ENCODE measurements at regions not wholly inside any gene's neighbourhood (a gene's known extent, or its start where the extent isn't known, plus 50 kb on each side); places are given as distances from the start of the nearest gene placed in this dataset.

DNA sequence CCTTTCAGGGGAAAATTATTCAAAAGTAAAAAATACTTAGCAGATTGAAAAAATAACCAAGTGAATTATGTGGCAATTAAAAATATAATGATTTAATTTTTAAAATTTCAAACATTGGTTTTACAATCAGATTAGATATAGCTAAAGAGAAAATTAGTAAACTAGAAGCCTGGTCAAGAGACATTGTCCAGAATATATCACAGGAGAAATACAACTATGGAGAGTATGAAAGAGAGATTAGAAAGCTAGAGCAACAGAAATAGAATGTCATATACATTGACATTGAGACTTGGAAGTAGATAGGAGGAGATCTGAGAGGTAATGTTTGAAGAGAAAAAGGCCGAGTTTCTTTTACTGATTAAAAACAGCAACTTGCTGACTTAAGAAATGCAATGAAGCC, 476.4 kb upstream of the SLC10A2 start:
- Histone ChIP-seq H3K4me3 (no peak overlapping the region), H3K9me3 (peaks cover 19% of the 10 kb centered on the region), H3K36me3 (no peaks in the 10 kb centered on the region), H3K27me3 (ENCODE audit: low read depth) (no peaks in the 10 kb centered on the region), H3K27ac (no peak overlapping the region), H3K4me1 (no peaks in the 10 kb centered on the region)
- TF ChIP-seq, protein P1, sequence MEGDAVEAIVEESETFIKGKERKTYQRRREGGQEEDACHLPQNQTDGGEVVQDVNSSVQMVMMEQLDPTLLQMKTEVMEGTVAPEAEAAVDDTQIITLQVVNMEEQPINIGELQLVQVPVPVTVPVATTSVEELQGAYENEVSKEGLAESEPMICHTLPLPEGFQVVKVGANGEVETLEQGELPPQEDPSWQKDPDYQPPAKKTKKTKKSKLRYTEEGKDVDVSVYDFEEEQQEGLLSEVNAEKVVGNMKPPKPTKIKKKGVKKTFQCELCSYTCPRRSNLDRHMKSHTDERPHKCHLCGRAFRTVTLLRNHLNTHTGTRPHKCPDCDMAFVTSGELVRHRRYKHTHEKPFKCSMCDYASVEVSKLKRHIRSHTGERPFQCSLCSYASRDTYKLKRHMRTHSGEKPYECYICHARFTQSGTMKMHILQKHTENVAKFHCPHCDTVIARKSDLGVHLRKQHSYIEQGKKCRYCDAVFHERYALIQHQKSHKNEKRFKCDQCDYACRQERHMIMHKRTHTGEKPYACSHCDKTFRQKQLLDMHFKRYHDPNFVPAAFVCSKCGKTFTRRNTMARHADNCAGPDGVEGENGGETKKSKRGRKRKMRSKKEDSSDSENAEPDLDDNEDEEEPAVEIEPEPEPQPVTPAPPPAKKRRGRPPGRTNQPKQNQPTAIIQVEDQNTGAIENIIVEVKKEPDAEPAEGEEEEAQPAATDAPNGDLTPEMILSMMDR (IDR thresholded peaks at IDR 0.05) = no peak
- intact Hi-C loops (cut with DNase I) = no loop called here
- no peak for ATAC-seq
- DNase-seq = no peak

DNA sequence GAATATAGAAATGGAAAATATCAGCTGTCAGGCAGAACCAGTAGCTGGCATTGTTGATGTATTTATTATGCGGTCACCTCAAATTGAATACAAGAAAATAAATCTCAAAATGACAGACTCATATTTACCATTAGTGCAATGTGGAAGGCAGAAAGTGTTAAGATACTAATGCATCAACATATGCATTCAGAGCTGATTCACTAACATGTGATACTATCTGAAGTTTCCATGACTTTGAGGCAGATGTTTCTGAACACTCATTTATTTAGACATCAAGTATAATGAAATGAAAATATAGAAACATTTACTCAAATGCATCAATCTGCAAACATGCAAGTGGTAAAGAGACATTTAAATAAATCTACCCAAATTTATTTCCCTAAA, 474.2 kb upstream of the SLC10A2 start:
- no peaks in the 10 kb centered on the region for H3K4me1 ChIP-seq
- no peak overlapping the region for H3K27ac ChIP-seq
- no peak overlapping the region for H3K4me3 ChIP-seq
- no peak for ATAC-seq
- peaks cover 19% of the 10 kb centered on the region for H3K9me3 ChIP-seq
- H3K36me3 ChIP-seq = no peaks in the 10 kb centered on the region
- H3K27me3 ChIP-seq (ENCODE audit: low read depth) = no peaks in the 10 kb centered on the region
- intact Hi-C loops (cut with DNase I) = no loop called here
- TF ChIP-seq, protein P1 (IDR thresholded peaks at IDR 0.05) = no peak
- DNase-seq = no peak

DNA sequence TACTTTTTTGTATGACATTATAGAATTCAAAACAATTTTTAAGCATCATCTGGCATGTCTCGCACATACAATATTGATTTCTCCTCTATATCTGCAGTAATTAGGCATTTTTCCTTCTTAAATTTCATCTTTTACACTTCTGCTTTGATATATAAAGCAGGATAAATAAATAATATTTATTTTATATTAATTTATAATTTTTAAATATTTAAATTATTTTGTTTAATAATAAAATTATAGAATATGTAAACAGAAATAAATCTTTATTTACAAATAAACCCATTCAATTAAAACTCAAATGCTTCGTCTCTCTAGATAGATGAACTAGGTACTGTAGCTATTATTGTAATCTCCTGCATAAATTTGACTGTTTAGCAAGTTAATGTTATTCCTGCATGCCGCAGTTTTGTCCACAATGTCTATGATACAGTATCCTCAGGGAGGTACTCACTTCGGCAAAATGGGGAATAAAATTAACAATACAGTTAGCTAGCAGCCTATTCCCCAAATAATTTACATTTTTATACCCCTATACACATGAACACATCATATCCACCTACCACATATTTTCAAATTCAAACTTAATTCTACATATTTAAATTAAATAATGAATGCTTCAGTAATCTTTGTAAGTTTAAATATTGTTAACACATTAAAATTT, 473.6 kb upstream of the SLC10A2 start:
- DNase-seq = no peak
- H3K36me3 ChIP-seq = no peaks in the 10 kb centered on the region
- no peak overlapping the region for H3K4me3 ChIP-seq
- H3K9me3 ChIP-seq = peaks cover 16% of the 10 kb centered on the region
- intact Hi-C loops (cut with DNase I) = no loop called here
- no peaks in the 10 kb centered on the region for H3K4me1 ChIP-seq
- TF ChIP-seq, protein P1 (IDR thresholded peaks at IDR 0.05) = no peak
- no peaks in the 10 kb centered on the region for H3K27me3 ChIP-seq (ENCODE audit: low read depth)
- no peak overlapping the region for H3K27ac ChIP-seq
- ATAC-seq = no peak

DNA sequence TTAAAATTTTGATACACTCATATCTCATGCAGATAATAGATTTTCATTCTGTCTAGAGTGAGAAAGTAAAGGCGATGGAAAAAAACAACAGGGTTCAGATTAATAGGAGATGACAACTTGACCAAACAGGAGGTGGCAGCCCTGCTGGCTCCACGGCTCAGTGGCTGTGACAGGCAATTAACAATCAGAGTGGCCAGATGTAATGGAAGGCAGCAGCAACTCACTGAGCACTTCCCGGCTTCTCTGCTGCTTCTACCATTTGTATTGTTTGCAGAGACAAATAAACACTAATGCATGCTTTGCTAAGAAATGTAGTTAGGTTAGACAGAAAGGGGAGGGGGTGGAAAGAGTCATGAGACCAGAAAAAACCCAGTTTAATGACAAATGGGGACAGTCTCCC, 473.0 kb upstream of the SLC10A2 start:
- intact Hi-C loops (cut with DNase I) = no loop called here
- Histone ChIP-seq H3K4me1 (no peaks in the 10 kb centered on the region), H3K4me3 (no peak overlapping the region), H3K36me3 (no peaks in the 10 kb centered on the region), H3K27ac (no peak overlapping the region), H3K27me3 (ENCODE audit: low read depth) (no peaks in the 10 kb centered on the region), H3K9me3 (peaks cover 10% of the 10 kb centered on the region)
- TF ChIP-seq, protein P1 (IDR thresholded peaks at IDR 0.05) = no peak
- DNase-seq (no peak), ATAC-seq (no peak)

DNA sequence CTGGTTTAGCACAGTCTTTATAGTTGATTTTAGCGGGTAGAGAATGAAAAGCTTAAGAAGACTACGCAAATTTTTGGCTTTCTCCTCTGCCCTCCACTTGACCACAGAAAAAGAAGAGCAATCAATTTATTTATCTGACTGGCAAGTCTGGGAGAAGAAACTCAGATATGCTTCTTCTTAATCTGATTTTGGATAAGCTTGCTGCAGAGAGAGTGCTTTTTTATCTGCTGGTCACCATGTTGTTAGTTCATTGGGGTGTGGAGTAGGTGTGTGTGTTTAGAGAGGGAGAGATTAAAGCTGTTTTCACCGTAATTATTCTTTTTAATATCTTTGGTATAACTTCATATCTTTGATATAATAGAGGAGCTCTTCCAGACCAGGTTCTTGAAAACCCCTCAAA, 471.4 kb upstream of the SLC10A2 start:
- no peaks in the 10 kb centered on the region for H3K4me1 ChIP-seq
- ATAC-seq (no peak), DNase-seq (no peak)
- TF ChIP-seq, protein P1 (IDR thresholded peaks at IDR 0.05) = no peak
- no peaks in the 10 kb centered on the region for H3K36me3 ChIP-seq
- peaks cover 5% of the 10 kb centered on the region for H3K9me3 ChIP-seq
- no peaks in the 10 kb centered on the region for H3K27me3 ChIP-seq (ENCODE audit: low read depth)
- no peak overlapping the region for H3K27ac ChIP-seq
- no peak overlapping the region for H3K4me3 ChIP-seq
- intact Hi-C loops (cut with DNase I) = no loop called here
